Spinal cord (tissue), 9 donors: ENCODE measurements at regions not wholly inside any gene's neighbourhood (a gene's known extent, or its start where the extent isn't known, plus 50 kb on each side); places are given as distances from the start of the nearest gene placed in this dataset.
"Not testable (repeated sequence)": the region's sequence is repeated elsewhere in the genome, so short reads cannot be mapped to it uniquely, and the experiment has no call there.

Source experiments
- DNase-seq, 6 donors: peaks; one replicate each; pipeline versions ENCODE4 v3.0.0 to v3.0.0-alpha.2; 2013 to 2015; ENCODE audit warnings: low spot score in 6 of 6, low read depth in 4 of 6
- H3K27ac ChIP-seq: one replicate; pipeline ENCODE4 v1.5.1; 2013; ENCODE audit warnings: low read depth, low read length, control low read depth
- H3K27me3 ChIP-seq: one replicate; pipeline ENCODE4 v1.6.1; 2013; ENCODE audit warnings: low read length; ENCODE audit not compliant: control insufficient read depth, insufficient read depth
- H3K36me3 ChIP-seq: one replicate; pipeline ENCODE4 v1.6.1; 2013; ENCODE audit warnings: low read length; ENCODE audit not compliant: control insufficient read depth, insufficient read depth
- H3K4me1 ChIP-seq: one replicate; pipeline ENCODE4 v1.6.1; 2013; ENCODE audit warnings: low read length; ENCODE audit not compliant: control insufficient read depth, insufficient read depth
- H3K4me3 ChIP-seq: one replicate; pipeline ENCODE4 v1.5.1; 2013; ENCODE audit warnings: low read depth, low read length, control low read depth
- H3K9me3 ChIP-seq: one replicate; pipeline ENCODE4 v1.6.1; 2013; ENCODE audit warnings: low read length; ENCODE audit not compliant: control insufficient read depth, insufficient read depth
- WGBS: methylation state at CpG from one replicate; pipeline ENCODE4 v1.1.5; 2013; ENCODE audit warnings: missing lambda C conversion rate; ENCODE audit not compliant: insufficient coverage; 5-methylcytosine and 5-hydroxymethylcytosine counted together
- donor health status: healthy.

DNA sequence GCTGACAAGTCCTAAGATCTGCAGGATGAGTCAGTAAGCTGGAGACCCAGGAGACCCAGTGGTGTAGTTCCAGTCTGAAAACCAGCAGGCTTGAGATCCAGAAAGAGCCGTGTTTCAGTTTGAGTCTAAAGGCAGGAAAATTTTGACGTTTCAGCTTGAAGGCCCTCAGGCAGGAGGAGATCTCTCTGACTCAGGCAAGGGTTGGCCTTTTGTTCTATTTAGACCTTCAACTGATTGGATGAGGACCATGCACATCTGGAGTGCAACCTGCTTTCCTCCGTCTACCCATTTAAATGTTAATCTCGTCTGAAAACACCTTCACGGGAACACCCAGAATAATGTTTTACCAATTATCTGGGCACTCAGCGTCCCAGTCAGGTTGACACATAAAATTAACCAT is 69.5 kb downstream of the NPIPA7 start:
- H3K4me1 ChIP-seq, H3K27me3 ChIP-seq, H3K9me3 ChIP-seq, H3K27ac ChIP-seq, H3K36me3 ChIP-seq, DNase-seq, H3K4me3 ChIP-seq: not testable (repeated sequence)
- WGBS: no CpG with 5 or more reads among the region's 6 CpGs

DNA sequence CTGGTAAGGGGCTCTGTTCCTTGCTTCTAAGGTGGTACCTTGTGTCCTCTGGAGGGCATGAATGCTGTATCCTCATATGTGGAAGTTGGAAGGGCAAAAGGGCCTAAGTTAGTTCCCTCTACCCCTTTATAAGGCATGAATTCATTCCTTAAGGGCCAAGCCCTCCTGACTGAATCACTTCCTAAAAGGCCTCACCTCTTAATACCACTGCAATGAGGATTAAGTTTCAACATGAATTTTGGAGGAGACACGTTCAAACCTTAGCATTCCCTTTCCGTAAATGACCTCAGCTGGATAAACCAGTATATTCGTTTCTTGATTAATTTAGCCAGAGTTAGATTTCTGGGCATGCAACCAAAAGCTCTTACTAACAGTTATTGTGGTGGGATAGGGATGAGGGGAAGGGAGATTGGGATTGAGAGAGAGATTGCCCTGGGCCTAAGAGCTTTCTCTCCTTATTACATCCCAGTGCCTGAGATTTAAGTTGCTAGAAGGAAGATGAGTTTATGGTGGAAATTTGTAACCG is 70.8 kb downstream of the NPIPA7 start:
- not testable (repeated sequence) for H3K27me3 ChIP-seq, H3K4me3 ChIP-seq, H3K4me1 ChIP-seq, H3K27ac ChIP-seq, H3K36me3 ChIP-seq, H3K9me3 ChIP-seq
- peak in 1 of 6 donors; percentile 73 for DNase-seq
- no CpG with 5 or more reads among the region's 4 CpGs for WGBS

DNA sequence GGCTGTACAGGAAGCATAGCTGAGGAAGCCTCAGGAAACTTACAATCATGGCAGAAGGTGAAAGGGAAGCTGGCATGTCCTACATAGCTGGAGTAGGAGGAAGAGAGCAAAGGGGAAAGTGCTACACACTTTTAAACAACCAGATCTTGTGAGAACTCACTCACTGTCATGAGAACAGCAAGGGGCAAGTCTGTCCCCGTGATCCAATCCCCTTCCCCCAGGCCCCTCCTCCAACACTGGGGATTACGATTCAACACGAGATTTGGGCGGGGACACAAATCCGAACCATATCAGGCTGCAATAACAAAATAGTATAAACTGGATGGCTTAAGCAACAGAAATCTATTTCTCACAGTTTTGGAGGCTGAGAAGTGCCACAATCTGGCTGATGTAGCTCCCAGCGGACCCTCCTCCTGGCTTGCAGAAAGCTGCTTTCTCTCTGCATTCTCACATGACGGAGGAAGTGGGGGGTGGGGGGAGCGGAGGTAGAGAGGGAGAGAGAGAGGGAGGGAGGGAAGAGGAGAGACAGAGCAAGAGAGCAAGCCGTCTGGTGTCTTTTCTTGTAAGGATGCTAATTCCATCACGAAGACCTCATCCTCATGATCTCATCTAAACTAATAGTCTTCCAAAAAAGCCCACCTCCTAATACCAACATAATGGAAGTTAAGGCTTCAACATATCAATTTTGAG is 72.9 kb downstream of the NPIPA7 start:
- H3K27me3 ChIP-seq, H3K4me1 ChIP-seq, H3K36me3 ChIP-seq, DNase-seq, H3K4me3 ChIP-seq, H3K9me3 ChIP-seq, H3K27ac ChIP-seq: not testable (repeated sequence)
- no CpG with 5 or more reads among the region's 10 CpGs for WGBS

DNA sequence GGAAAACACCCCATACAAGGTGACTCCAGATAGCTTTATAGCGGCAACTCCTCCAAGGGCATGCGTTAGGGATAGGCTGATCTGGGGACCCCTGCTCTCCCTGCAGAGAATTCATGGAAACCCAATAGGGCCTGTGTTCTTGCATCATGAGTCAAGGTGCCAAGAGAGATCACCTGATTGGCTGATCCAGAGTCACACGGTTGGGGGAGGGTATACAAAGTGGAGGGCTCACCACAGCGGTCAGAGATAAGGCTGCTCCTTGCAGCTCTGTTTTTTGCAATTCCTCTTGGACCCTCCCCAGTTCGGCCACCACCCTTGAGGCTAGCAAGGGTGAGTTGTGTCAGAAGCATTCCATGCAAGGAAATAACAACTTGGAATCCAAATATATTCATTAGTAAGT is 79.6 kb downstream of the NPIPA7 start:
- H3K36me3 ChIP-seq, DNase-seq, H3K27ac ChIP-seq, H3K27me3 ChIP-seq, H3K4me3 ChIP-seq, H3K9me3 ChIP-seq, H3K4me1 ChIP-seq: not testable (repeated sequence)
- WGBS: no CpG with 5 or more reads among the region's 5 CpGs

DNA sequence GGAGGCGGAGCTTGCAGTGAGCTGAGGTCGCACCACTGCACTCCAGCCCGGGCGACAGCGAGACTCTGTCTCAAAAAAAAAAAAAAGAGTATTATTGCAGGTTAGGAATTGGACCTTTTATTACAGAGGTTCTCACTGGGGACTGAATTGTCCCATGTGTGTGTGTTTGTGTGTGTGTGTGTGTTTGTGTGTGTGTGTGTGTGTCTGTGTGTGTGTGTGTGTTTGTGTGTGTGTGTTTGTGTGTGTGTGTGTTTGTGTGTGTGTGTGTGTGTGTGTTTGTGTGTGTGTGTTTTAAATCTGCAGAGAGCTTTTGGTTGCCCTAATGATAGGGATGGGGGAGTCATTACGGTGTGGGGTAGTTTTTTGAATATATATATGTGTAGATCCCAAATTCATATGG is 84.9 kb downstream of the NPIPA7 start:
- H3K4me3 ChIP-seq, H3K36me3 ChIP-seq, H3K4me1 ChIP-seq, H3K9me3 ChIP-seq, DNase-seq, H3K27ac ChIP-seq, H3K27me3 ChIP-seq: not testable (repeated sequence)
- WGBS: no CpG with 5 or more reads among the region's 6 CpGs

DNA sequence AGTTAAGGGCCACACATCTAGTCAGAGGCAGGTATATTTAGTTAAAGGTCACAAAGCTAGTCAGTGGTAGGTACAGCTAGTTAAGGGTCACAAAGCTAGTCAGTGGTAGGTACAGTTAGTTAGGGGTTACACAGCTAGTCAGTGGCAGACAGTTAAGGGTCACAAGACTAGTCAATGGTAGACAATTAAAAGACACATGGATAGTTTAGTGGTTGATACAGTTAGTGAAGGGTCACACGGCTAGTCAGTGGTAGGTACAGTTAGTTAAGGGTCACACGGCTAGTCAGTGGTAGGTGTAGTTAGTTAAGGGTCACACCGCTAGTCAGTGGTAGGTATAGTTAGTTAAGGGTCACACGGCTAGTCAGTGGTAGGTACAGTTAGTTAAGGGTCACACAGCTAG is 110.0 kb downstream of the NPIPA7 start:
- DNase-seq, H3K9me3 ChIP-seq, H3K27ac ChIP-seq, H3K36me3 ChIP-seq, H3K4me3 ChIP-seq, H3K27me3 ChIP-seq, H3K4me1 ChIP-seq: not testable (repeated sequence)
- WGBS: no CpG with 5 or more reads among the region's 4 CpGs

DNA sequence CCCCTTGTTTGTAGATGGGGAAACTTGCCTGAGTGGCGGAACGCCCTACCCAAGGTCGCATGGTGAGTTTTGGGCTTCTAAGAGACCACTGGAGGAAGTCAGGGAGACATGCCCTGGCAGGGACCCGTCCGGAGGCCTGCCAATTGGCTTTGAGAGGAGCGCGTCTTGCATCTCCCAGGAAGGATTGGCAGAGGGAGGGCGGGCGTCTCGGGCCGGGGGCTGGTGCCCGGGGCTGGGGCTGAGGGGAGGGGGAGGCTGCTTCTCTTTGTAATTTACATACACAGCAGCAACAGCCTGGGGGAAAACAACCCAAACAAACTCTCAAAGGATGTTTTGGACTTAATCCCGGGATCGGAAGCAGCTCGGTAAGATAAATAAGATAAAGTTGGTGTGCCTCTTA is 110.5 kb downstream of the NPIPA7 start:
- H3K36me3 ChIP-seq, DNase-seq, H3K27ac ChIP-seq, H3K9me3 ChIP-seq, H3K27me3 ChIP-seq, H3K4me3 ChIP-seq, H3K4me1 ChIP-seq: not testable (repeated sequence)
- WGBS: no CpG with 5 or more reads among the region's 15 CpGs

DNA sequence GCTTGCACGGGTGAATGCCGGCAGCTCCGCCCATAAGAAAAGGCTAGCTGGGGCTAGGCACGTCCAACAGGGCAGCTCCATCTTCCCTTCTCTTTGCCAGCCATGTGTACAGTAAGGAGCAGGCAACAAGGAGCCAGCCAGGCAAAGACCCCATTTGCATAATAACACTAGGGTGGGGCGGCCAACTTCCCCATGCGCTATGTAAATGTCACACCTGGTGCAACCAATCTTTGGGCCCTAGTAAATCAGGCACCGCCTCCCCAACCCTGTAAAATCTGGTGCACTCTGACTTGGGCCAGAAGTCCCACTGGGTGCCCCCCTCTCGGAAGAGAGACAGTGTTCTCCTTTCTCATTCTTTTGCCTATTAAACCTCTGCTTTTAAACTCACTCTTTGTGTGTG is 115.2 kb downstream of the NPIPA7 start:
- not testable (repeated sequence) for H3K36me3 ChIP-seq, H3K4me3 ChIP-seq, H3K27ac ChIP-seq, H3K4me1 ChIP-seq, H3K9me3 ChIP-seq, DNase-seq, H3K27me3 ChIP-seq
- WGBS: no CpG with 5 or more reads among the region's 8 CpGs

DNA sequence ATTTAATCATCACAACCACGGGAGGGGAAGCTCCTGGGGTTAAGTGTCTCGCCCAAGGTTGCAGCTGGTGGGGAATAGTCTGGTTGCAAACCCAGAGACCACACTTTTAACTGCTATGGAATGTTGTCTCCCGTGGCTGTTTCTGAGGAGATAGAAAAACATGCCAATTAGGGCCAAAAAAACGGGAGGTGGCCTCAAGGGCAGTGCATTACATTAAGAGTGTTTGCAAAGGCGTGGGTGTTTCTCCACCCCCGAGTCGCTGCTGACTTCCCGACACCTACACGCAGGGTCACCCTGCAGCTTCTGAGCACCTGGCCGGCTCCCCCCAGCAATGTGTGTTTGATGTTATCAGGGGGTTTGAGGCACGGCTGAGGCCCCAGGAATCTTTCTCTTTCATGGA is 116.1 kb downstream of the NPIPA7 start:
- not testable (repeated sequence) for H3K27me3 ChIP-seq, H3K4me3 ChIP-seq, H3K9me3 ChIP-seq, H3K36me3 ChIP-seq, DNase-seq, H3K27ac ChIP-seq, H3K4me1 ChIP-seq
- WGBS: no CpG with 5 or more reads among the region's 11 CpGs

DNA sequence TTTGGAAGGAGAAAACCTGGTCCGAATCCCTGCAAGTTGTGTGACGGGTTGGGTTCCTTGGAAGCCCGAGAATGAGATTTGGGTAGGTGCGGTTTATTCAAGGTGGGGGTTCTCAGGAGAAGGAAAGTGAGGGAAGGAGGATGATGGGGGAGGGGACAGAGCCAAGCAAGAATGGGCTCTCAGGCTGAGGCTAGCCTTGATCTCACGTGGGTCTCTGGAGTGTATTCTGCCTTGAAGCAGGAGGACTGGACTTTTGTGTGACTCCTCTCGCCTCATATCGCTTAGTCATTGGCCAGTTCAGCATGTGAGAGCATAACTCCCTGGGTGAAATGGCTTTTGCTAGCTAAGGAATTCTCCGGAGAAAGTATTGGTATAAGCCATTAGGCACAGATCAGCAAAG is 120.9 kb downstream of the NPIPA7 start:
- DNase-seq, H3K9me3 ChIP-seq, H3K27ac ChIP-seq, H3K36me3 ChIP-seq, H3K27me3 ChIP-seq, H3K4me1 ChIP-seq, H3K4me3 ChIP-seq: not testable (repeated sequence)
- no CpG with 5 or more reads among the region's 8 CpGs for WGBS
